Thymus (tissue), 11 donors: ENCODE measurements at regions not wholly inside any gene's neighbourhood (a gene's known extent, or its start where the extent isn't known, plus 50 kb on each side); places are given as distances from the start of the nearest gene placed in this dataset.

Experiments used
- DNase-seq, 9 donors: peaks; one replicate each; pipeline ENCODE4 v3.0.0-alpha.2; 2013; ENCODE audit warnings: low spot score in 9 of 9, low read depth in 6 of 9, missing footprints in 1 of 9
- H3K27ac ChIP-seq, 2 donors: one replicate each; pipeline ENCODE4 v1.5.1; 2013; ENCODE audit warnings: control low read depth in 1 of 2, low read depth in 1 of 2, low read length in 1 of 2, mild to moderate bottlenecking in 1 of 2, moderate library complexity in 1 of 2
- H3K27me3 ChIP-seq, 2 donors: one replicate each; pipeline ENCODE4 v1.5.1; 2013; ENCODE audit warnings: low read length in 1 of 2; ENCODE audit not compliant: control insufficient read depth in 2 of 2, insufficient read depth in 1 of 2
- H3K36me3 ChIP-seq, 2 donors: one replicate each; pipeline ENCODE4 v1.5.1; 2013; ENCODE audit warnings: low read length in 1 of 2, mild to moderate bottlenecking in 1 of 2, moderate library complexity in 1 of 2; ENCODE audit not compliant: control insufficient read depth in 2 of 2, insufficient read depth in 2 of 2
- H3K4me1 ChIP-seq, 2 donors: one replicate each; pipeline ENCODE4 v1.5.1; 2013; ENCODE audit warnings: low read length in 2 of 2; ENCODE audit not compliant: control insufficient read depth in 2 of 2, insufficient read depth in 2 of 2
- H3K4me3 ChIP-seq, 2 donors: one replicate each; pipeline ENCODE4 v1.5.1; 2013; ENCODE audit warnings: low read length in 2 of 2, control low read depth in 1 of 2, mild to moderate bottlenecking in 1 of 2
- H3K9me3 ChIP-seq, 2 donors: one replicate each; pipeline ENCODE4 v1.5.1; 2013; ENCODE audit warnings: low read length in 1 of 2, mild to moderate bottlenecking in 1 of 2; ENCODE audit not compliant: control insufficient read depth in 2 of 2, insufficient read depth in 1 of 2
- WGBS: extraction: QIAGEN DNeasy Blood & Tissue Kit; methylation state at CpG from one replicate; pipeline ENCODE4 v1.1.7; 2013; 5-methylcytosine and 5-hydroxymethylcytosine counted together
- donor health status: healthy.

DNA sequence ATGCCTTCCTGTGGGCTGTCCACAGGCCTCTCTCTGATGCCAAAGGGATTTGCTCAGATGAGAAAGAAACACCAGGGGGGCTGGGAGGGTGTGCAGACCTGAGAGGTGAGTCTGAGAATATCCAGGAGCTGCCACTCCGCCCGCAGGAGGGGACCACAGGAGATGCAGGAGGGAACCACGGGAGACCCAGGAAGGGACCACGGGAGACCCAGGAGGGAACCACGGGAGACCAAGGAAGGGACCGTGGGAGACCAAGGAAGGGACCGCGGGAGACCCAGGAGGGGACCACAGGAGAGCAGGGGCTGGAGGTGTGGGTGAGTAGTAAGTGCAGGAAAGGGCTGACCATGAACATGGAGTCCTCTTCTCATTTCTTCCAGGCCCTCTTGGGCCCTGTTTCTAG lies 74.6 kb upstream of the SFSWAP start:
- no peaks in the 10 kb centered on the region for H3K9me3 ChIP-seq
- DNase-seq = no peak
- H3K27me3 ChIP-seq = no peaks in the 10 kb centered on the region
- H3K4me1 ChIP-seq = no peaks in the 10 kb centered on the region
- H3K36me3 ChIP-seq = no peaks in the 10 kb centered on the region
- H3K4me3 ChIP-seq = no peak overlapping the region
- no peak overlapping the region for H3K27ac ChIP-seq
- 96% methylated on average over 8 of the region's 8 CpGs for WGBS

DNA sequence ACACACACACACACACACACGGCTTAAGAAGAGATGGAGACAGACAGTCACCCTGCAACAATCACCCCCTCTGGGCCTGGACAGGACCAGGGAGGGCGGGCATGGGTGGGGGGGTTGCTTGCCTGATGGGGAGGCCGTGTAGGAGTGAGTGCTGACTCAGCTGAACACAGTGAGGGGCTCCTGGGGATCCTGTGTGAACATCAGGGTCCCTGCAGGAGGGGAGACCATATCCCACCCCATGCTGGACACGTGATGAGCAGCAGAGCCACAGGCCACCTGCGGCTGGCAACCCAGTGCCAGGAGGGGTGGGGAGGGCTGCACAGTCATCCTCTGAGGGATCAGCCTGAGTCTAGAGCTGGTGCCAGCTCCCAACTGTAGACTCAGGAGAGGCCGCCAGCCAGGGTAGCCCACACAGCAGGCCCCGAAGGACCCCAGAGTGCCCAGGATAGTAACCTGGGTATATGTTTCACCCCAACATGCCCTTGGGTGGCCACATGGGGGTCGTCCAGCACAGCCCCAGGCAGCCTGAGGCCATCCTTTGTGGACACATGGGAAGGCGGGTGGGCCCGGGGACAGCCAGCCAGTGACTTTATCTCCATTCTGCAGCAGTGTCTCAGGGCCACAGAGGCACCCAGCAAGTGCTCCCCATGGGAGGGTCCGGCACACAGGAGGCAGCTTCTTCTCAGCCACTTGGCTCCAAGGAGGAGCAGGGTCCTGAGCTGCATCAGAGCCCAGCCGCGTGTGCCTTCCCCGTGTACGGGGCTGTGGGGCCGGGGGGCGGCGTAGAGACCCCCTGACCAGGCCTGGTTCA lies 73.7 kb upstream of the SFSWAP start:
- WGBS = 89% methylated on average over 18 of the region's 18 CpGs
- H3K9me3 ChIP-seq = no peaks in the 10 kb centered on the region
- H3K36me3 ChIP-seq = no peaks in the 10 kb centered on the region
- no peaks in the 10 kb centered on the region for H3K4me1 ChIP-seq
- H3K4me3 ChIP-seq = no peak overlapping the region
- no peak overlapping the region for H3K27ac ChIP-seq
- no peaks in the 10 kb centered on the region for H3K27me3 ChIP-seq
- no peak for DNase-seq

DNA sequence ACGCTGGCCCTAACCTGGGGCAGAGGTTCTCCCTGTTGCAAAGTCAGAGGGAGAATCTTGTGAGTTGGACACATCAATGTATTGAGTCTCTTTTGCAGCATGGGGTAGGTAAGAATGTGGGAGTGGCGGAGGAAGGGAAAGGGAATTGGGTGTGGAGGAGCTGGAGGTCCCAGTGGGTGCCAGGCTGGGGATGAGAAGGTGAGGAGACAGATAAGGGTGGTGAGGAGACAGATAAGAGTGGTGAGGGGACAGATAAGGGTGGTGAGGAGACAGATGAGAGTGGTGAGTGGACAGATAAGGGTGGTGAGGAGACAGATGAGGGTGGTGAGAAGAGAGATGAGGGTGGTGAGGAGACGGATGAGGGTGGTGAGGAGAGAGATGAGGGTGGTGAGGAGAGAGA lies 72.9 kb upstream of the SFSWAP start:
- H3K9me3 ChIP-seq = no peaks in the 10 kb centered on the region
- no peak overlapping the region for H3K4me3 ChIP-seq
- H3K27ac ChIP-seq = no peak overlapping the region
- H3K4me1 ChIP-seq = no peaks in the 10 kb centered on the region
- WGBS = 86% methylated on average over 3 of the region's 3 CpGs
- no peak for DNase-seq
- no peaks in the 10 kb centered on the region for H3K36me3 ChIP-seq
- H3K27me3 ChIP-seq = no peaks in the 10 kb centered on the region

DNA sequence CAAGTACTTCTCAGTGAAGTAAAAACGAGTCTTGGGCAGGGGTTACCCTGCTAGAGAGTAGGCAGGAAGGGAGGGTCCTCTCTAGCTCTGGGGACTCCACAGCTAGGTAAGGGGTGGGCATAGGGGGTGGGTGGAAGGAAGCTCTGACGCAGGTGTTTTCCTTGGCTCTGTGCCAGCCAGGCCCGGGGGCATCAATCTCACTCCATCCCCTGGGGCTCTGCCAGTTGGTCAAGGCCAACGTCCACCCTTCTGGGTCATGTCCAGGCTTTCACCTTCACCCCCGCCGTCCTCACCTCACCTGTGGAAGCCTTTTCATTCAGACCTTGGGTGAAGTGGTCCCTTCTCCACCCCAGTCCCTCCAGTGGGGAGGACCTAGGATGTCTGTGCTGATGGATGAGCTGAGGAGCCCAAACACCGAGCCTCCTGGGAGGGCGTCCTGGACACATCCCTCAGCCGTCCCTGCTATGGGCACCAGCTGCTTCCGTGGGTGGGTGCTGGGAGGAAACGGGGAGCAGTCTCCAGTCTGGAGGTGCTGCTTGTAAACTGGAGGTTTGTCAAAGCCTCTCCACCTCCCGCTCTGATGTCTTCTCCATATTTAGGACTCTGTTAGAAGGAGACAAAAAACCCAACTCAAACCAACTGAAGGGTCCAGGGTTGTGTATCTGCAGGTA lies 71.5 kb upstream of the SFSWAP start:
- no peaks in the 10 kb centered on the region for H3K4me1 ChIP-seq
- no peaks in the 10 kb centered on the region for H3K36me3 ChIP-seq
- H3K4me3 ChIP-seq = no peak overlapping the region
- H3K27me3 ChIP-seq = peaks cover 0 to under 1% of the 10 kb centered on the region in 2 donors
- no peak for DNase-seq
- H3K27ac ChIP-seq = no peak overlapping the region
- H3K9me3 ChIP-seq = no peaks in the 10 kb centered on the region
- 83% methylated on average over 12 of the region's 12 CpGs for WGBS

DNA sequence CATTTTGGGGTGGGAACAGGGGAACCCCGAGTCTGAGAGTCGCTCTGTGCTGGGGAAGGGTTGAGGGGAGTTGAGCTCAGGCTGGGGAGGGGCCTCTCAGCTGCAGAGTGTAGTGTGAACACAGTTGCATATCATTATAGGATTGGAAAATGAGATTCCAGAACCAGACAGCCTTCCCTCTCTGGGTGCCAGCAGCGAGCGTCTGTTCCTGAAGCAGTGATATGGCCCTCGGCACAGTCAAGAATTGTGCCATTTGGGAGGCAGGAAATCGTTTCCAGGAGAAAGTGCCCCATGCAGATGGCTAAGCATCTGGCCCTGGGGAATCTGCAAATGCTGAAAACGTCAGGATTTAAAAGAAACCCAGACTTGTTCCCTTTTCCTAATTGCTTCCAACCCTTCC lies 70.4 kb upstream of the SFSWAP start:
- H3K36me3 ChIP-seq = no peaks in the 10 kb centered on the region
- H3K9me3 ChIP-seq = no peaks in the 10 kb centered on the region
- H3K27ac ChIP-seq = no peak overlapping the region
- no peak for DNase-seq
- no peaks in the 10 kb centered on the region for H3K4me1 ChIP-seq
- no peak overlapping the region for H3K4me3 ChIP-seq
- 79% methylated on average over 7 of the region's 7 CpGs for WGBS
- peaks cover 0 to 5% of the 10 kb centered on the region in 2 donors for H3K27me3 ChIP-seq

DNA sequence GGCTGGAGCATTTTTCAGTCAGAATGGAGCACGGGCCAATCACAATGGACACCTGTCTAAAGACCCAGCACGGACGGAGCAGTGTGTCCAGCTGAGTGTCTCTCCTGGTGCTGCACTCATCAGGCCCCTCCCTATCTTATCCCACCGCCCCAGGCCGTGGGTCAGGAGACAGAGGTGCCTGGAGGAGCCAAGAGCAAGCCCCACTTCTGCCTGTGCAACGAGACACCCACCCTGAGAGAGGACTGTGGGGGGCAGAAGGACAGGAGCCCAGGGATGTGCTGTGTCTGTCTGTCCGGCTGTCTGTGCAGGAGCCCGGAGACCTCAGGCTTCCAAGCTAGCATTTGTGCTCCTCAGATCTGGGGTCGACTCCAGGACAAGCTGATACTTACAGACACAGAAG lies 69.6 kb upstream of the SFSWAP start:
- Histone ChIP-seq H3K27me3 (peaks cover 0 to 5% of the 10 kb centered on the region in 2 donors), H3K4me3 (no peak overlapping the region), H3K4me1 (no peaks in the 10 kb centered on the region), H3K36me3 (no peaks in the 10 kb centered on the region), H3K9me3 (no peaks in the 10 kb centered on the region), H3K27ac (no peak overlapping the region)
- DNase-seq = no peak
- WGBS = 88% methylated on average over 9 of the region's 9 CpGs

DNA sequence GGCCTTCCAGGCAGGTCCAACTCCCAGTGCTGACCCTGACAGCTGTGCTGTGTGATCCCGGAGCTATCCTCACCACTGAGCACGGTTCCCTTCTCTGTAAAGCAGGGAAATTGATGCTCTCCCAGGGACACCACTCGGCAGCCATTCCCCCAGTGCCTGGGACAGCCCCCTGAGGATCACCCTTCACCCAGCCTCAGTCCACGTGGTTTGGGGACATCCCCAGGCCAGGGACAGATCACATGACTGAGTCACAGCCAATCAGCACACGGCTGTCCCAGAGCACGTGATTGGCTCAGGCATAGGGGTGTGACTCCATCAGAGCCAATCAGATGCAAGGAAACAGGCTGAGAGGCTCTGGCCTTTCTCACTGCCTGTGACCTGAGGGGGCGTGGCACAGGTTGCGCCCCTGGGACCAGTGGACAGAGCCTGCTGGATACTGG lies 68.8 kb upstream of the SFSWAP start:
- DNase-seq = no peak
- H3K27me3 ChIP-seq = peaks cover 0 to 5% of the 10 kb centered on the region in 2 donors
- no peaks in the 10 kb centered on the region for H3K9me3 ChIP-seq
- no peak overlapping the region for H3K4me3 ChIP-seq
- no peaks in the 10 kb centered on the region for H3K4me1 ChIP-seq
- no peaks in the 10 kb centered on the region for H3K36me3 ChIP-seq
- 87% methylated on average over 8 of the region's 8 CpGs for WGBS
- no peak overlapping the region for H3K27ac ChIP-seq

DNA sequence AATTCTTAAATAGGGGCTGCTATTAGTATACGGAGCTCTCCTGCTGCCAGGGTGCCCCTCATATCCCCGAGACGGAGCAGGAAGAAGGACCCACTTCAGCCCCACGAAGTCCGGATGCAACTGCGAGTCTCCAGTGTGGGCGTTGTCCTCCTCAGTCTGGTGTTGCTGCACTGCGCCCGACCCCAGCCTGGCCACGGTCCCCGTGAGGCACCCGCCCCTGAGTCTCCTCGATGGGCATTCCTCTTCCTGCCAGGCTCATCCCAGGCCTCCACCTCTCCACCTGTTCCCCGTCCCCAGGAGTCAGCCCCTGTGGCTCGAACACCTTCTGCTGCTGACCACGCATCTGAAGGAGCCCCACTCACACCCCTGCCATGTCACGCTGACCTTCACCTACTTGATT lies 68.1 kb upstream of the SFSWAP start:
- no peaks in the 10 kb centered on the region for H3K9me3 ChIP-seq
- no peak overlapping the region for H3K27ac ChIP-seq
- peaks cover 0 to 5% of the 10 kb centered on the region in 2 donors for H3K27me3 ChIP-seq
- WGBS = 96% methylated on average over 17 of the region's 17 CpGs
- DNase-seq = no peak
- no peak overlapping the region for H3K4me3 ChIP-seq
- no peaks in the 10 kb centered on the region for H3K36me3 ChIP-seq
- H3K4me1 ChIP-seq = no peaks in the 10 kb centered on the region

DNA sequence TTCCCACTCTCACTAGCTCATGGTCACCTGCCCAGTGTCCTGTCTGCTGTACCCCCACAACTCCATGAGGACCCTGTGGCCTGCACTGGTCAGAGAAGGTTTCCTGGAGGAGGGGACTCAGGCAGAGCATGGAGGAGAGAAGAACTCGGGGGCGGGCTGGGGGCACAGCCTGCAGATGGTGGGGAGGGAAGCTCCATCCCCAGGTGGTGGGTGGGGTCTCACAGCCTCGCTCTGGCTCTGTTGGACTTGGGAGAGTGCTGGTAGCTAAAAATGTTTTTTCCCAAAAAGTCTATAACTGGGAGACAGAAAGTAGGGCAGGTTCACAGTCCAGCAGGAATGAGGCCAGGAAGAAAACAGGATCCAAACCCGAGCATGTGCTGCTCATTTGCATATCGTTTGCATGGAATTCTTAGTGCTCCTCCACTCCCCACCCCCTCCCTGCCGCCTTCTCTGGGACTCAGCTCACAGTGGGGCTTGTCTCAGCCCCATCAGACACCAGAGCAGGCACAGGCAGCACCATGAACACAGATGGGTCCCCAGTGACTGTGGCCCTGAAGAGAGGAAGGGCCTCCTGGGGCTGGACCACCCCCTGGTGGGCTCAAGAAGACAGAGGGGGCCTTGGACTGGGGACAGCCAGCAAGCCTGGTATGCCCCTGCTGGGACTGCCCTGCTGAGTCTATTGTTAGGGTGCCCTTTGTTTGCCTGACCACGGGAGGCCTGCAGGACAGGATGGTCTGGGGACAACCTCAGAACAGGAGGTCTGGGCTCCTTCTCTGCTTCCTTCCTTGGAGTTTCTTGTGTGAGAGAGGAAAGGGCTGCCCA lies 67.0 kb upstream of the SFSWAP start:
- WGBS = 80% methylated on average over 7 of the region's 7 CpGs
- no peak for DNase-seq
- peaks cover 0 to 5% of the 10 kb centered on the region in 2 donors for H3K27me3 ChIP-seq
- no peaks in the 10 kb centered on the region for H3K9me3 ChIP-seq
- H3K27ac ChIP-seq = no peak overlapping the region
- no peaks in the 10 kb centered on the region for H3K4me1 ChIP-seq
- H3K36me3 ChIP-seq = no peaks in the 10 kb centered on the region
- no peak overlapping the region for H3K4me3 ChIP-seq
